ENCODE measurements at regions not wholly inside any gene's neighbourhood (a gene's known extent, or its start where the extent isn't known, plus 50 kb on each side); places are given as distances from the start of the nearest gene placed in this dataset.

DNA sequence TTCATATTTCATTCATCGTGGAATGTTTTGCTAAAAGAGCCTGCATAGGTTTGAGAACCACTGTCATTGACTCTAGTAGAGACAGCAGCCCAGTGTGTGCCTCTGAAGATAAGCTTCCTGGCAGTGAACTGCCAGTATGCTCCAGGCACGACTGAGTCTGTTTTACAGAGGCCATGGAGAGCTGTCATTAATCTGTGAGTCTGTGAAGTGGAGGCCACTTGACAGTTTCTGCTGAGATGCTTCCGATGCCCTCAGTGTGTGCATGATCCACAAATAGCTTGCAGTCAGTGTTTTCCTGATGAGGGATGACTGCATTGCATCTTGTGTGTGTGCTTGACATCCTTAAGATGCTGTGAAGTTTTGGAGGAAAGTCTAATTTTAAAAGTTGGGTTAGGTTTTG is 162.2 kb downstream of the PFKFB3 start (continued):
- TF ChIP-seq, protein P1, sequence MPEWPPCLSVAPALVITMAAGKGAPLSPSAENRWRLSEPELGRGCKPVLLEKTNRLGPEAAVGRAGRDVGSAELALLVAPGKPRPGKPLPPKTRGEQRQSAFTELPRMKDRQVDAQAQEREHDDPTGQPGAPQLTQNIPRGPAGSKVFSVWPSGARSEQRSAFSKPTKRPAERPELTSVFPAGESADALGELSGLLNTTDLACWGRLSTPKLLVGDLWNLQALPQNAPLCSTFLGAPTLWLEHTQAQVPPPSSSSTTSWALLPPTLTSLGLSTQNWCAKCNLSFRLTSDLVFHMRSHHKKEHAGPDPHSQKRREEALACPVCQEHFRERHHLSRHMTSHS (tag by site-specific recombination; IDR thresholded peaks at IDR 0.05), result no peak

DNA sequence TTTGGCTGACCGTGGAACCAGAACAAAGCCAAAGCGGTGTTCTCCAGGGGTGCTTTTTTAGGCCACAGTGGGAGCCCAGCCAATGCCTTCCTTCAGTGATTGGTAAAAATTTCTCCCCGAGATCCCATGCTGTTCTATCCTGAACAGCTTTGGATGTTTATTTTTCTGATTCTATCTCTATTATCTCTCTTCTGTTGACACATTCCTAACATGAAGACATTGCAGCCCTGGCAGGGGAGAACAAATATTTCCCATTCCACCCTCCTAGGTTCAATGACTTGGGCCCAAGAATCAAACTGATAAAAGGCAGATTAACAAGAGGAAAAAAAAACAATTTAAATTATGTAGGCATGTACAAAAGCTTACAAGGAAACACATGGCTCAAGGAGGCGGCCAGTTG is 162.7 kb downstream of the PFKFB3 start:
- Histone ChIP-seq H3K4me3 (ENCODE audit: low read depth, low read length) (no peak overlapping the region), H3K36me3 (ENCODE audit: control insufficient read depth in 2 of 2, insufficient read depth in 1 of 2, low read length in 2 of 2) (no peaks in the 10 kb centered on the region), H3K27ac (ENCODE audit: extremely low read depth, low read depth, low read length) (no peak overlapping the region), H3K9me3 (ENCODE audit: control insufficient read depth, insufficient read depth, low read depth, low read length) (no peaks in the 10 kb centered on the region), H3K4me1 (ENCODE audit: control insufficient read depth, insufficient read depth, low read length) (no peaks in the 10 kb centered on the region)
- POLR2A ChIA-PET, result no interaction called here
- CTCF ChIA-PET, result interaction anchor here (0.5 to 2.7 kb wide), 3 partner anchors 17 to 332 kb away, joined by 3 to 8 read pairs (median 5); no protein-coding TSS in a partner anchor
- TF ChIP-seq SCRT1 (tag by site-specific recombination; IDR thresholded peaks at IDR 0.05; ENCODE audit: borderline replicate concordance) (no peak), ZNF548 (tag by site-specific recombination; IDR thresholded peaks at IDR 0.05) (no peak), ZNF211 (tag by site-specific recombination; IDR thresholded peaks at IDR 0.05; ENCODE audit: low read depth) (no peak), MYNN (tag by site-specific recombination; IDR thresholded peaks at IDR 0.05; ENCODE audit: borderline replicate concordance) (no peak), ZNF626 (tag by site-specific recombination; IDR thresholded peaks at IDR 0.05) (no peak), ZIC2 (tag by site-specific recombination; IDR thresholded peaks at IDR 0.05) (no peak), ZXDB (tag by site-specific recombination; IDR thresholded peaks at IDR 0.05) (no peak), ZNF391 (tag by site-specific recombination; IDR thresholded peaks at IDR 0.05; ENCODE audit: borderline replicate concordance, low read depth) (no peak)
- TF ChIP-seq, protein P2, sequence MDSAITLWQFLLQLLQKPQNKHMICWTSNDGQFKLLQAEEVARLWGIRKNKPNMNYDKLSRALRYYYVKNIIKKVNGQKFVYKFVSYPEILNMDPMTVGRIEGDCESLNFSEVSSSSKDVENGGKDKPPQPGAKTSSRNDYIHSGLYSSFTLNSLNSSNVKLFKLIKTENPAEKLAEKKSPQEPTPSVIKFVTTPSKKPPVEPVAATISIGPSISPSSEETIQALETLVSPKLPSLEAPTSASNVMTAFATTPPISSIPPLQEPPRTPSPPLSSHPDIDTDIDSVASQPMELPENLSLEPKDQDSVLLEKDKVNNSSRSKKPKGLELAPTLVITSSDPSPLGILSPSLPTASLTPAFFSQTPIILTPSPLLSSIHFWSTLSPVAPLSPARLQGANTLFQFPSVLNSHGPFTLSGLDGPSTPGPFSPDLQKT (IDR thresholded peaks at IDR 0.05; ENCODE audit: borderline replicate concordance, low read depth, low read length), result no peak
- TF ChIP-seq, protein P3, sequence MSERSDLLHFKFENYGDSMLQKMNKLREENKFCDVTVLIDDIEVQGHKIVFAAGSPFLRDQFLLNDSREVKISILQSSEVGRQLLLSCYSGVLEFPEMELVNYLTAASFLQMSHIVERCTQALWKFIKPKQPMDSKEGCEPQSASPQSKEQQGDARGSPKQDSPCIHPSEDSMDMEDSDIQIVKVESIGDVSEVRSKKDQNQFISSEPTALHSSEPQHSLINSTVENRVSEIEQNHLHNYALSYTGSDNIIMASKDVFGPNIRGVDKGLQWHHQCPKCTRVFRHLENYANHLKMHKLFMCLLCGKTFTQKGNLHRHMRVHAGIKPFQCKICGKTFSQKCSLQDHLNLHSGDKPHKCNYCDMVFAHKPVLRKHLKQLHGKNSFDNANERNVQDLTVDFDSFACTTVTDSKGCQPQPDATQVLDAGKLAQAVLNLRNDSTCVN (tag by site-specific recombination; optimal IDR thresholded peaks at IDR 0.05), result no peak

Data from HEK293 (cell line).